ENCODE measurements at regions not wholly inside any gene's neighbourhood (a gene's known extent, or its start where the extent isn't known, plus 50 kb on each side); places are given as distances from the start of the nearest gene placed in this dataset.

DNA sequence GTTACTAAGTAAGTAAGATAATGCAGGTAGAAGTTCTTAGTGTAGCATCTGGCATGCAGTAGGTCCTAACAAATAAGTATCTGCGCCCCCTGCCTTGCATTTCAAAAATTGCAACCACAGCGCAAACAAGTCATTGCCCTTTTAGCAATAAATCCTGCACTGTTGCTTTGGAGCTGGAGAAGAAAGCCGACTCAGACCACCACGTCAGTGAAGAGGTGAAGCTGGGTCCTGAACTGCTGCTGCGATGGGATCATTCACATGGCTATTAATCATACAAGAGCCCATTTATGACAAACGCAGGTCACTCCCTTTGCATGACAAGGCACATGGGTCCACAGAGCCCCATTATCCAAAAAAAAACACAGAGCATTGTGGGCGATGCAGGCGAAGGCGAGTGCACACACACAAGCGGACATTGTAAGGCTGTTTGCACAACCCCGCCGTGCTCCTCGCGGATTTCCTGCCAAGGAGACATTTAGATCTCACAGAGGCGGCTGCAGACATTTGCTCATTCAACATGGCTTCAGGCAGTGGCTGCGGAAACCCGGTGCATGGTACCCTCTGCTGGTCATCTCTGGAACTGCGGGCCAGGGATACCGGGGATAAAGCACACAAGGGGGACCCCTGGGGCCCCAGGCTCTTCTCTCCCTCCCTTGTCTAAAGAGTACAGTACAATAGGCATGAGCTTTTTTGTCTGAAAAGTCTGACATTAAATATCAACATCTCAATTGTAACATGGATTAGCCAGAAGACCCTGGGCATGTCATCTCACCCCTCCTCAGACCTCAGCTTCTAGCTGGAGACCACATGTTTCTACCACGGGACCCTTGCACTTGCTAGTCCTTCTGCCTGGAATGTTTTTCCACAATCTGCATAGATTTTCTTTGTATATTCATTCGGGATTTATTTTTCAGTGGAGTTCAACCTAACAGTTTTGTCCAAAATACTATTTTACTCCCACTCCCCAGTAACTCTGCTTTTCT lies 56.7 kb downstream of the CYRIA start:
- DNase-seq (ENCODE audit: low read depth) = peak; percentile 75
- peak overlapping the region; percentile 54 for H3K4me3 ChIP-seq (ENCODE audit: low read depth, low read length)
- TF ChIP-seq, protein P1, sequence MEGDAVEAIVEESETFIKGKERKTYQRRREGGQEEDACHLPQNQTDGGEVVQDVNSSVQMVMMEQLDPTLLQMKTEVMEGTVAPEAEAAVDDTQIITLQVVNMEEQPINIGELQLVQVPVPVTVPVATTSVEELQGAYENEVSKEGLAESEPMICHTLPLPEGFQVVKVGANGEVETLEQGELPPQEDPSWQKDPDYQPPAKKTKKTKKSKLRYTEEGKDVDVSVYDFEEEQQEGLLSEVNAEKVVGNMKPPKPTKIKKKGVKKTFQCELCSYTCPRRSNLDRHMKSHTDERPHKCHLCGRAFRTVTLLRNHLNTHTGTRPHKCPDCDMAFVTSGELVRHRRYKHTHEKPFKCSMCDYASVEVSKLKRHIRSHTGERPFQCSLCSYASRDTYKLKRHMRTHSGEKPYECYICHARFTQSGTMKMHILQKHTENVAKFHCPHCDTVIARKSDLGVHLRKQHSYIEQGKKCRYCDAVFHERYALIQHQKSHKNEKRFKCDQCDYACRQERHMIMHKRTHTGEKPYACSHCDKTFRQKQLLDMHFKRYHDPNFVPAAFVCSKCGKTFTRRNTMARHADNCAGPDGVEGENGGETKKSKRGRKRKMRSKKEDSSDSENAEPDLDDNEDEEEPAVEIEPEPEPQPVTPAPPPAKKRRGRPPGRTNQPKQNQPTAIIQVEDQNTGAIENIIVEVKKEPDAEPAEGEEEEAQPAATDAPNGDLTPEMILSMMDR (IDR thresholded peaks at IDR 0.05; ENCODE audit: insufficient read depth, low read depth, low read length) = peak; percentile 99

DNA sequence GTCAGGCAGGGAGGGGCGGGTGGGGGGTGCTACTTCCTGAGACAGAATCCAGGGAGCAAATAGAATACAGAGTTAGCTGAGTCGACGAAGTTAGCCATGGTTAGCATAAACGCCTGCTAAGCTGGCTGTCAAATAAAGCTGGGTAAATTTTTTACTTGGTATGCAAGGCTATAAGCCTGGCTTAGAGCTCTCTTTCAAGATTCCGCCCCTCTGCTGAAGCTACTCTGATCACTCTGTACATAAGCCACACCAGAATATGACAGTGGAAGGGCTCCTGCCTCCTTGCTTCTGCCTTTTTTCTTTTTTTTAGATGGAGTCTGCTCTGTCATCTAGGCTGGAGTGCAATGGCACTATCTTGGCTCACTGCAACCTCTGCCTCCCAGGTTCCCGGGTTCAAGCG lies 58.3 kb downstream of the CYRIA start:
- DNase-seq (ENCODE audit: low read depth) = no peak
- TF ChIP-seq, protein P1 (IDR thresholded peaks at IDR 0.05; ENCODE audit: insufficient read depth, low read depth, low read length) = no peak
- no peak overlapping the region for H3K4me3 ChIP-seq (ENCODE audit: low read depth, low read length)

DNA sequence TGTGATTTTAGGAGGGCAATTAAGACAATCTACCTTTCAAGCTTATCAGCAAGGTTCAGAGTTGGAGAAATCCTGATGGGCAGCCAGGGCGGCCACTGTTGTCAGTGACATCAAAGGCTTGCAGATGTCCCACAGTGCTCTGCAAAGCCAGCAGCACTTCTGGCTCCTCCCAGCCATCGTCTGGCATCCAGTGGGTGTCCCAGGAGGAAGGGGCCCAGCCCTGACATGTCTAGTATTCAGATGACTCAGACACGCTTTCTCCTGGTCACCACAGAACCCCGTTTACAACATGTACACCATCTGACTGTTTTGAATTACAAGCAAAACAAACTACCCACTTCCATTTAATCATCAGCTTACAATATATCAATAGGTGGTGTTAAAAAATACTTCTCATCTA lies 61.4 kb downstream of the CYRIA start:
- no peak for DNase-seq (ENCODE audit: low read depth)
- no peak overlapping the region for H3K4me3 ChIP-seq (ENCODE audit: low read depth, low read length)
- TF ChIP-seq, protein P1 (IDR thresholded peaks at IDR 0.05; ENCODE audit: insufficient read depth, low read depth, low read length) = no peak

DNA sequence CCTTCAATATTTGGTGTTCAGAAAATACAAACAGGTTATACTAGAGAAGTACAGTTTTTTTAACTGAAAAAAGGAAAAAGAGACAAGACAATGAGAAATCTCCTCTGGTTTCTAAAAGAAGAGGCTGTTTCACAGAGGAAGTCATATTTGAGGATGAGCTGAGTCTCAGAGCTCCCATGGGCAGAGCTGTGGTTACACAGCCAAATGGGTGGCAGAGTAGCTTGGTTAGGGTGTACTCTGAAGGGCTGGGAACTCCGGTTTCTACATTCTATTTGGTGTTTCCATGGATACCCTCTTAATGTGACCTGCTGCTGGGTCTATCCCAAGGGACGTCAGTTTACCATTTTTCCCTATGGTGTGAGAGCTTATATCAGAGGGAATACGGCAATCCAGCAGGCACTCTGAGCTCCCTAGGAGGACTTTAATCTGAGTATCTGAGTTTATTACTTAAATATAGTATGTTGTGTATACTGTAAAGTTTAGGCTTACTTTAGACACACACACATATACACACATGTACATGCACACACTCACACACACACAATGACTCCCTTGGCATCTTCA lies 74.2 kb downstream of the CYRIA start:
- TF ChIP-seq, protein P1 (IDR thresholded peaks at IDR 0.05; ENCODE audit: insufficient read depth, low read depth, low read length) = no peak
- H3K4me3 ChIP-seq (ENCODE audit: low read depth, low read length) = no peak overlapping the region
- no peak for DNase-seq (ENCODE audit: low read depth)

DNA sequence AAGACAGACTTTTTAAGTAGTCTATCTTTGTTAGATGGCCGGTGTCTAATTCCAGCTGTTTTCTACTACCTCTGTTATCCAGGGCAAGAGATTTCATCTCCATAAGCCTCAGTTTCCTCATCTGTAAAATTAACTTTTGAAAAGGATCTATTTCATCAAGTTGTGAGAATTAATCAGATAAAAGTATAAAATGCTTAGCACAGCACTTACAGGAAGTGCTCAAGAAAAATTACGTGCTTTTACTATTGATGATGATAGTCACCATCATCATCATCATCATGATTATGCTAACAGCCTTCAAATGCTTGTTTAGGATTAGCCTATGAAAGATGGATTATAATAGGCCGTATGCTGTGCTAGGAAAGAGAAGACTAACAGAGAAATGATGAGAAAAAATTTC lies 76.2 kb downstream of the CYRIA start:
- TF ChIP-seq, protein P1 (IDR thresholded peaks at IDR 0.05; ENCODE audit: insufficient read depth, low read depth, low read length) = no peak
- DNase-seq (ENCODE audit: low read depth) = no peak
- no peak overlapping the region for H3K4me3 ChIP-seq (ENCODE audit: low read depth, low read length)

DNA sequence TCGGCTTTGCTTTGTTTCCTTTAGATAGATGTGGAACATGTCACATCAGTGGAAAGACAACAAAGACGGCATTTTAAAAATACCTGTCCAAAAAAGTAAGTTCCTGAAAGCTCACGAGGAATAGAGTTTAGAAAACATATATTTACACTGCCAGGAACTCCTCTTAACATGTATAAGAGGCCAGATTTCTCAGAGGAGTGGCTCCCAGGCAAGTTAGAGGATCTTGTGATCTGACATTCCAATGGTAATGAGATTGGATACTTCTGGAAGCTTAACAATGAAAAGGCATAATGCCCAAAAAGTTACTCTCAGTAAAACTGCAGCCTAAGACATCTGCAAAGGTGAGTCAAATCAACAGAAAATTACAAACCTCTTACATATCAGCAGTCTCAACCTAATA lies 77.1 kb downstream of the CYRIA start:
- no peak overlapping the region for H3K4me3 ChIP-seq (ENCODE audit: low read depth, low read length)
- TF ChIP-seq, protein P1 (IDR thresholded peaks at IDR 0.05; ENCODE audit: insufficient read depth, low read depth, low read length) = no peak
- DNase-seq (ENCODE audit: low read depth) = no peak
